HepG2 (cell line): ENCODE measurements at regions not wholly inside any gene's neighbourhood (a gene's known extent, or its start where the extent isn't known, plus 50 kb on each side); places are given as distances from the start of the nearest gene placed in this dataset.

Experiments used
- ATAC-seq: fragments of 200-7000 bp; cut with Tn5 transposase; 3 replicates; pipeline ENCODE4 v1.9.1; 2020; ENCODE audit warnings: mild to moderate bottlenecking, moderate library complexity
- BruUV-seq: library from RNA; stranded (reverse); fragments of 400-500 nt; replicated peaks from 2 replicates; lab custom pipeline; 2021; lab: Mats Ljungman, UMichigan
- CTCF ChIA-PET: fragments of 300-600 bp; formaldehyde crosslinking; extraction: SDS; loops from one replicate; lab custom pipeline; 2021; ENCODE audit warnings: low total read pairs, inconsistent platforms, low intra/inter-chr PET ratio; lab: Yijun Ruan, JAX
- POLR2A ChIA-PET: fragments of 350-600 bp; sonication (Branson Sonifier 250); formaldehyde crosslinking; loops from one replicate; lab custom pipeline; 2020; ENCODE audit warnings: antibody characterized with exemption, inconsistent platforms; lab: Yijun Ruan, JAX
- DNase-seq: peaks from one replicate; pipeline ENCODE4 v3.0.0-alpha.2; 2015; ENCODE audit warnings: low spot score
- FAIRE-seq: peaks from 3 replicates; lab custom pipeline; 2011; peaks lifted over from hg19 to GRCh38; lab: Jason Lieb, UNC
- H2AFZ ChIP-seq: one replicate; pipeline ENCODE4 v1.6.1; 2011; ENCODE audit warnings: low read length, inconsistent platforms
- H3K27ac ChIP-seq: fragments of 300-600 bp; 3 replicates; pipeline ENCODE4 v1.8.0; 2011; ENCODE audit warnings: mixed run types, mild to moderate bottlenecking, mixed read lengths, low read length, inconsistent platforms; ENCODE audit not compliant: insufficient read depth; ENCODE audit errors: extremely low read length
- H3K27me3 ChIP-seq, 2 experiments: fragments of 200-600 bp in 1 of 2; 2 replicates in 1 of 2; 3 replicates in 1 of 2; pipeline versions ENCODE4 v1.6.0 to v1.8.0; 2011; ENCODE audit warnings: low read length in 2 of 2, mild to moderate bottlenecking in 2 of 2, moderate library complexity in 2 of 2, inconsistent platforms in 1 of 2; ENCODE audit not compliant: insufficient read depth in 2 of 2, control insufficient read depth in 1 of 2
- H3K36me3 ChIP-seq, 2 experiments: fragments of 200-600 bp in 1 of 2; replicated peaks in 1 of 2; 2 replicates in 1 of 2; 3 replicates in 1 of 2; pipeline versions ENCODE4 v1.5.1 to v1.8.0; 2011; ENCODE audit warnings: low read length in 2 of 2, inconsistent platforms in 1 of 2; ENCODE audit not compliant: insufficient read depth in 2 of 2, control insufficient read depth in 1 of 2
- H3K4me1 ChIP-seq: 2 replicates; pipeline ENCODE4 v1.5.1; 2012; ENCODE audit warnings: low read length, inconsistent platforms; ENCODE audit not compliant: insufficient read depth
- H3K4me2 ChIP-seq: 2 replicates; pipeline ENCODE4 v1.6.0; 2011; ENCODE audit warnings: low read depth, low read length, inconsistent platforms
- H3K4me3 ChIP-seq, 3 experiments: fragments of 200-600 bp in 1 of 3; sonication (generic), shearing (Covaris generic) in 1 of 3; replicated peaks in 1 of 3; 2 replicates each; pipeline ENCODE4 v1.5.1; 2011 to 2016; ENCODE audit warnings: low read length in 3 of 3, inconsistent platforms in 2 of 3, low read depth in 2 of 3, mild to moderate bottlenecking in 2 of 3, control low read depth in 1 of 3, mixed read lengths in 1 of 3; ENCODE audit not compliant: insufficient read depth in 1 of 3
- H3K79me2 ChIP-seq: one replicate; pipeline ENCODE4 v1.6.1; 2011; ENCODE audit warnings: low read length, inconsistent platforms; ENCODE audit not compliant: insufficient read depth
- H3K9ac ChIP-seq: 2 replicates; pipeline ENCODE4 v1.6.0; 2011; ENCODE audit warnings: mild to moderate bottlenecking, low read depth, low read length, inconsistent platforms; ENCODE audit not compliant: insufficient read depth
- H3K9me3 ChIP-seq: 2 replicates; pipeline ENCODE4 v1.5.1; 2012; ENCODE audit warnings: mild to moderate bottlenecking, low read length
- H4K20me1 ChIP-seq: 2 replicates; pipeline ENCODE4 v1.6.0; 2011; ENCODE audit warnings: inconsistent platforms, mild to moderate bottlenecking, low read length, moderate library complexity; ENCODE audit not compliant: insufficient read depth
- WGBS: methylation state at CpG from one replicate; pipeline ENCODE4 v1.1.6; 2017; ENCODE audit warnings: low lambda C conversion rate; 5-methylcytosine and 5-hydroxymethylcytosine counted together
- in situ Hi-C: cut with HindIII; loops from 2 replicates; pipeline ENCODE4 v1.10.0; 2017; ENCODE audit warnings: low pct_unique_long_range_greater_than_20kb; ENCODE audit not compliant: extremely low pct_ligation_motif_present
- intact Hi-C: fragments of 100-400 bp; cut with micrococcal nuclease; formaldehyde crosslinking; loops from one replicate; pipeline ENCODE4 v1.10.0; 2022; ENCODE audit not compliant: unreplicated experiment
- TF ChIP-seq, protein P1 (sequence below): IDR thresholded peaks from 2 replicates; pipeline ENCODE4 v1.6.1; 2012; ENCODE audit warnings: low read length, improper control_type of control experiment
- TF ChIP-seq, protein P2 (sequence below): sonication (generic); formaldehyde crosslinking; conservative IDR thresholded peaks from 2 replicates; pipeline ENCODE4 v1.5.0; 2020; ENCODE audit warnings: missing genetic modification reagents
- TF ChIP-seq, protein P3 (sequence below): sonication (generic); formaldehyde crosslinking; IDR thresholded peaks from 2 replicates; pipeline ENCODE4 v1.8.0; 2022; ENCODE audit warnings: missing genetic modification reagents, low read depth, mild to moderate bottlenecking, borderline replicate concordance
- TF ChIP-seq, protein P4 (sequence below): sonication (generic); formaldehyde crosslinking; IDR thresholded peaks from 2 replicates; pipeline ENCODE4 v1.4.0; 2020; ENCODE audit warnings: mild to moderate bottlenecking, low read depth, missing genetic modification reagents

DNA sequence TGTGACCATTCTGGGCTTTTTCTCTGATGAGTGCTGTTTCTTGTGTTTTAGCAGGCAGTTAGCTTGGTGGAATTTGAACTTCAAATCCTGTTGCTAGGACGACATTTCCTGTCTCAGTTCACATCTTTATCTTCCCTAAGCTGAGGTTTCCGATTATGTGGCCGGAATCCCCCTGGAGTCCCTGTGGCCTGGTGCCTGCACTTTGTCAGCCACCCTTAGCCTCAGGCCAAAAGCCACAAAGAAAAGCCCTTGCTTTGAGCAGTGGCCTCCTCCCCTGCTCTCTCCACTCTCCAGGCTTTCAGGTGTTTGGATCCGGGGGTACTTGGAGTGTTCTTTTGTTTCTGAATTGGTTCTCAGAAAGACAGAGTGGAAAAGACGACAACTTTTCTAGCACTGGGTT, 59.9 kb upstream of the PMEPA1 start:
- no peaks in the 10 kb centered on the region for H3K4me1 ChIP-seq
- no peaks in the 10 kb centered on the region for H3K36me3 ChIP-seq
- FAIRE-seq, result no peak
- H3K4me3 ChIP-seq, result no peak overlapping the region
- H3K79me2 ChIP-seq, result no peaks in the 10 kb centered on the region
- no peak overlapping the region for H3K9ac ChIP-seq
- ATAC-seq, result no peak
- no peak for DNase-seq
- in situ Hi-C loops (no loop called here), intact Hi-C loops (no loop called here)
- 22% methylated on average over 5 of the region's 5 CpGs for WGBS
- CTCF ChIA-PET, result no interaction called here
- no peaks in the 10 kb centered on the region for H4K20me1 ChIP-seq
- TF ChIP-seq, protein P1, sequence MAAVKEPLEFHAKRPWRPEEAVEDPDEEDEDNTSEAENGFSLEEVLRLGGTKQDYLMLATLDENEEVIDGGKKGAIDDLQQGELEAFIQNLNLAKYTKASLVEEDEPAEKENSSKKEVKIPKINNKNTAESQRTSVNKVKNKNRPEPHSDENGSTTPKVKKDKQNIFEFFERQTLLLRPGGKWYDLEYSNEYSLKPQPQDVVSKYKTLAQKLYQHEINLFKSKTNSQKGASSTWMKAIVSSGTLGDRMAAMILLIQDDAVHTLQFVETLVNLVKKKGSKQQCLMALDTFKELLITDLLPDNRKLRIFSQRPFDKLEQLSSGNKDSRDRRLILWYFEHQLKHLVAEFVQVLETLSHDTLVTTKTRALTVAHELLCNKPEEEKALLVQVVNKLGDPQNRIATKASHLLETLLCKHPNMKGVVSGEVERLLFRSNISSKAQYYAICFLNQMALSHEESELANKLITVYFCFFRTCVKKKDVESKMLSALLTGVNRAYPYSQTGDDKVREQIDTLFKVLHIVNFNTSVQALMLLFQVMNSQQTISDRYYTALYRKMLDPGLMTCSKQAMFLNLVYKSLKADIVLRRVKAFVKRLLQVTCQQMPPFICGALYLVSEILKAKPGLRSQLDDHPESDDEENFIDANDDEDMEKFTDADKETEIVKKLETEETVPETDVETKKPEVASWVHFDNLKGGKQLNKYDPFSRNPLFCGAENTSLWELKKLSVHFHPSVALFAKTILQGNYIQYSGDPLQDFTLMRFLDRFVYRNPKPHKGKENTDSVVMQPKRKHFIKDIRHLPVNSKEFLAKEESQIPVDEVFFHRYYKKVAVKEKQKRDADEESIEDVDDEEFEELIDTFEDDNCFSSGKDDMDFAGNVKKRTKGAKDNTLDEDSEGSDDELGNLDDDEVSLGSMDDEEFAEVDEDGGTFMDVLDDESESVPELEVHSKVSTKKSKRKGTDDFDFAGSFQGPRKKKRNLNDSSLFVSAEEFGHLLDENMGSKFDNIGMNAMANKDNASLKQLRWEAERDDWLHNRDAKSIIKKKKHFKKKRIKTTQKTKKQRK, result no peak
- TF ChIP-seq, protein P2, sequence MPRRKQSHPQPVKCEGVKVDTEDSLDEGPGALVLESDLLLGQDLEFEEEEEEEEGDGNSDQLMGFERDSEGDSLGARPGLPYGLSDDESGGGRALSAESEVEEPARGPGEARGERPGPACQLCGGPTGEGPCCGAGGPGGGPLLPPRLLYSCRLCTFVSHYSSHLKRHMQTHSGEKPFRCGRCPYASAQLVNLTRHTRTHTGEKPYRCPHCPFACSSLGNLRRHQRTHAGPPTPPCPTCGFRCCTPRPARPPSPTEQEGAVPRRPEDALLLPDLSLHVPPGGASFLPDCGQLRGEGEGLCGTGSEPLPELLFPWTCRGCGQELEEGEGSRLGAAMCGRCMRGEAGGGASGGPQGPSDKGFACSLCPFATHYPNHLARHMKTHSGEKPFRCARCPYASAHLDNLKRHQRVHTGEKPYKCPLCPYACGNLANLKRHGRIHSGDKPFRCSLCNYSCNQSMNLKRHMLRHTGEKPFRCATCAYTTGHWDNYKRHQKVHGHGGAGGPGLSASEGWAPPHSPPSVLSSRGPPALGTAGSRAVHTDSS (CRISPR knock-in tag), result no peak
- TF ChIP-seq, protein P3, sequence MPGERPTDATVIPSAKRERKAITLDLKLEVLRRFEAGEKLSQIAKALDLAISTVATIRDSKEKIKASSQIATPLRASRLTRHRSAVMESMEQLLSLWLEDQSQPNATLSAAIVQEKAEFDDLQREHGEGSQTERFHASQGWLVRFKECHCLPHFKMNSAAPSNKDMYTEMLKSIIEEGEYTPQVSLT (CRISPR knock-in tag), result no peak
- TF ChIP-seq, protein P4, sequence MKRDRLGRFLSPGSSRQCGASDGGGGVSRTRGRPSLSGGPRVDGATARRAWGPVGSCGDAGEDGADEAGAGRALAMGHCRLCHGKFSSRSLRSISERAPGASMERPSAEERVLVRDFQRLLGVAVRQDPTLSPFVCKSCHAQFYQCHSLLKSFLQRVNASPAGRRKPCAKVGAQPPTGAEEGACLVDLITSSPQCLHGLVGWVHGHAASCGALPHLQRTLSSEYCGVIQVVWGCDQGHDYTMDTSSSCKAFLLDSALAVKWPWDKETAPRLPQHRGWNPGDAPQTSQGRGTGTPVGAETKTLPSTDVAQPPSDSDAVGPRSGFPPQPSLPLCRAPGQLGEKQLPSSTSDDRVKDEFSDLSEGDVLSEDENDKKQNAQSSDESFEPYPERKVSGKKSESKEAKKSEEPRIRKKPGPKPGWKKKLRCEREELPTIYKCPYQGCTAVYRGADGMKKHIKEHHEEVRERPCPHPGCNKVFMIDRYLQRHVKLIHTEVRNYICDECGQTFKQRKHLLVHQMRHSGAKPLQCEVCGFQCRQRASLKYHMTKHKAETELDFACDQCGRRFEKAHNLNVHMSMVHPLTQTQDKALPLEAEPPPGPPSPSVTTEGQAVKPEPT, result no peak
- no TSS peak for BruUV-seq
- POLR2A ChIA-PET, result no interaction called here
- no peak overlapping the region for H3K27ac ChIP-seq
- no peak overlapping the region for H3K4me2 ChIP-seq
- H3K9me3 ChIP-seq, result no peaks in the 10 kb centered on the region
- H3K27me3 ChIP-seq, result peaks cover 7 to 51% of the 10 kb centered on the region in 2 experiments; a peak in 4 of 5 replicates
- H2AFZ ChIP-seq, result no peak overlapping the region
